PC-9 (cell line): ENCODE measurements at regions not wholly inside any gene's neighbourhood (a gene's known extent, or its start where the extent isn't known, plus 50 kb on each side); places are given as distances from the start of the nearest gene placed in this dataset.

ENCODE experiments used
- CTCF ChIP-seq: fragments of 200-600 bp; sonication (generic); conservative IDR thresholded peaks from 2 replicates; pipeline ENCODE4 v1.6.1; 2017; ENCODE audit warnings: mixed run types, antibody characterized with exemption, mild to moderate bottlenecking, moderate library complexity
- EZH2 ChIP-seq: fragments of 200-600 bp; sonication (generic); IDR thresholded peaks from 2 replicates; pipeline ENCODE4 v1.8.0; 2017; ENCODE audit warnings: antibody characterized with exemption, low read depth

- no peak for TF ChIP-seq CTCF
- no peak for TF ChIP-seq EZH2
Measured at GRCh38 chr21:27301220-27301619, 334.3 kb upstream of the ADAMTS5 start.
